Kidney (tissue), 13 donors: ENCODE measurements at regions not wholly inside any gene's neighbourhood (a gene's known extent, or its start where the extent isn't known, plus 50 kb on each side); places are given as distances from the start of the nearest gene placed in this dataset.

ENCODE experiments used
- DNase-seq, 5 donors: peaks; one replicate each; pipeline ENCODE4 v3.0.0-alpha.2; 2013 to 2020
- FAIRE-seq: peaks from 2 replicates; lab custom pipeline; 2012; peaks lifted over from hg19 to GRCh38; lab: Jason Lieb, UNC
- H3K27ac ChIP-seq, 2 donors: one replicate each; pipeline ENCODE4 v1.7.0; 2013; ENCODE audit warnings: low read depth in 2 of 2, low read length in 2 of 2, inconsistent platforms in 1 of 2
- H3K27me3 ChIP-seq: one replicate; pipeline ENCODE4 v1.7.1; 2013; ENCODE audit warnings: low read length, inconsistent platforms; ENCODE audit not compliant: control insufficient read depth, insufficient read depth
- H3K36me3 ChIP-seq, 3 donors: one replicate each; pipeline versions ENCODE4 v1.7.0 to v1.7.1; 2013; ENCODE audit warnings: low read length in 3 of 3, control low read depth in 1 of 3, inconsistent platforms in 1 of 3; ENCODE audit not compliant: insufficient read depth in 3 of 3, control insufficient read depth in 2 of 3
- H3K4me1 ChIP-seq, 3 donors: one replicate each; pipeline versions ENCODE4 v1.7.0 to v1.7.1; 2013; ENCODE audit warnings: low read length in 3 of 3, inconsistent platforms in 1 of 3, low read depth in 1 of 3; ENCODE audit not compliant: control insufficient read depth in 2 of 3, insufficient read depth in 2 of 3
- H3K4me3 ChIP-seq, 3 donors: one replicate each; pipeline versions ENCODE4 v1.7.0 to v1.8.1; 2013; ENCODE audit warnings: low read length in 3 of 3, control low read depth in 1 of 3, inconsistent platforms in 1 of 3
- H3K9ac ChIP-seq, 3 donors: one replicate each; pipeline versions ENCODE4 v1.7.0 to v1.7.1; 2013; ENCODE audit warnings: low read length in 3 of 3, control low read depth in 1 of 3, inconsistent platforms in 1 of 3
- H3K9me3 ChIP-seq, 3 donors: one replicate each; pipeline versions ENCODE4 v1.7.0 to v1.7.1; 2013; ENCODE audit warnings: low read length in 3 of 3, control low read depth in 1 of 3, inconsistent platforms in 1 of 3; ENCODE audit not compliant: control insufficient read depth in 2 of 3, insufficient read depth in 1 of 3
- CTCF ChIP-seq: IDR thresholded peaks from 3 replicates; pipeline ENCODE4 v1.5.1; 2012; ENCODE audit warnings: mild to moderate bottlenecking, moderate library complexity, borderline replicate concordance; ENCODE audit not compliant: insufficient read depth; ENCODE audit errors: extremely low read depth
- intact Hi-C: fragments of 100-400 bp; cut with DNase I; formaldehyde crosslinking; loops from one replicate; pipeline ENCODE4 v1.11.1; 2022
- donor health status: control.
- donor health status: control.
- donor health status: control.
- donor health status: control.
- donor health status: control.
- donor health status: DM: yes; HTN: yes; CAD: no.
- donor health status: Normal renal cell carcinoma (clear cell type).

- Histone ChIP-seq H3K36me3 (no peaks in the 10 kb centered on the region), H3K4me3 (no peak overlapping the region), H3K27ac (no peak overlapping the region), H3K4me1 (no peaks in the 10 kb centered on the region), H3K9me3 (no peaks in the 10 kb centered on the region), H3K27me3 (no peaks in the 10 kb centered on the region), H3K9ac (no peak overlapping the region)
- FAIRE-seq (no peak), DNase-seq (no peak)
- intact Hi-C loops = no loop called here
- TF ChIP-seq CTCF = no peak
Measured at GRCh38 chr9:3004572-3004971, 160.7 kb upstream of the PUM3 start.

- intact Hi-C loops = no loop called here
Measured at GRCh38 chr9:3001311-3001710, 157.4 kb upstream of the PUM3 start.

GRCh38 chr9:2992427-2992826, 148.5 kb upstream of the PUM3 start:
- Histone ChIP-seq H3K4me3 (no peak overlapping the region), H3K27ac (no peak overlapping the region), H3K9ac (no peak overlapping the region), H3K9me3 (no peaks in the 10 kb centered on the region), H3K4me1 (no peaks in the 10 kb centered on the region), H3K27me3 (no peaks in the 10 kb centered on the region), H3K36me3 (no peaks in the 10 kb centered on the region)
- no peak for TF ChIP-seq CTCF
- FAIRE-seq (no peak), DNase-seq (no peak)
- intact Hi-C loops = no loop called here

More at GRCh38 chr9:3001311-3001710, 157.4 kb upstream of the PUM3 start:
- FAIRE-seq = no peak
- H3K36me3 ChIP-seq = no peaks in the 10 kb centered on the region
- H3K9me3 ChIP-seq = no peaks in the 10 kb centered on the region
- no peak overlapping the region for H3K4me3 ChIP-seq
- DNase-seq = no peak
- H3K27ac ChIP-seq = no peak overlapping the region
- no peak for TF ChIP-seq CTCF
- no peaks in the 10 kb centered on the region for H3K4me1 ChIP-seq
- H3K27me3 ChIP-seq = no peaks in the 10 kb centered on the region
- no peak overlapping the region for H3K9ac ChIP-seq

- Histone ChIP-seq H3K9ac (no peak overlapping the region), H3K9me3 (no peaks in the 10 kb centered on the region), H3K4me3 (no peak overlapping the region), H3K27me3 (no peaks in the 10 kb centered on the region), H3K36me3 (no peaks in the 10 kb centered on the region), H3K27ac (no peak overlapping the region), H3K4me1 (no peaks in the 10 kb centered on the region)
- FAIRE-seq = no peak
- intact Hi-C loops = no loop called here
- DNase-seq = peak in 2 of 5 donors; percentile 6 to 8
- TF ChIP-seq CTCF = no peak
Measured at GRCh38 chr9:2991292-2991691, 147.4 kb upstream of the PUM3 start.
